ENCODE measurements at regions not wholly inside any gene's neighbourhood (a gene's known extent, or its start where the extent isn't known, plus 50 kb on each side); places are given as distances from the start of the nearest gene placed in this dataset.

- no peak for TF ChIP-seq CTCF (conservative IDR thresholded peaks at IDR 0.05)
- no peak for TF ChIP-seq EZH2 (IDR thresholded peaks at IDR 0.05; ENCODE audit: low read depth)
Measured at GRCh38 chr1:57963581-57963980, 539.7 kb upstream of the DAB1 start.

Measured in PC-9 (cell line).